ENCODE measurements at regions not wholly inside any gene's neighbourhood (a gene's known extent, or its start where the extent isn't known, plus 50 kb on each side); places are given as distances from the start of the nearest gene placed in this dataset.

GRCh38 chr11:86869531-86869930, 69.2 kb downstream of the PRSS23 start:
- Histone ChIP-seq H3K79me2 (ENCODE audit: control insufficient read depth, insufficient read depth, low read length) (no peaks in the 10 kb centered on the region), H3K4me2 (ENCODE audit: control insufficient read depth, insufficient read depth) (no peak overlapping the region), H3K27me3 (replicated peaks in 1 of 2; ENCODE audit: control insufficient read depth in 2 of 2, insufficient read depth in 2 of 2, low read length in 1 of 2) (no peaks in the 10 kb centered on the region), H3K9ac (ENCODE audit: control insufficient read depth, insufficient read depth, low read length) (no peak overlapping the region), H3K4me3 (no peak overlapping the region), H3K27ac (ENCODE audit: control insufficient read depth, insufficient read depth) (no peak overlapping the region), H3K9me3 (replicated peaks; ENCODE audit: control insufficient read depth, insufficient read depth, low read length) (no peaks in the 10 kb centered on the region), H2AFZ (ENCODE audit: control insufficient read depth, low read depth, low read length) (no peak overlapping the region), H3K4me1 (ENCODE audit: control insufficient read depth, insufficient read depth, low read length) (no peaks in the 10 kb centered on the region), H4K20me1 (ENCODE audit: control insufficient read depth, insufficient read depth) (no peaks in the 10 kb centered on the region), H3K36me3 (ENCODE audit: control insufficient read depth in 2 of 2, insufficient read depth in 2 of 2, low read length in 1 of 2) (no peaks in the 10 kb centered on the region)
- POLR2A ChIA-PET = no interaction called here
- TF ChIP-seq RAD51 (IDR thresholded peaks at IDR 0.05) (no peak), SUZ12 (IDR thresholded peaks at IDR 0.05; ENCODE audit: unreplicated experiment) (no peak), ZNF207 (IDR thresholded peaks at IDR 0.05; ENCODE audit: borderline replicate concordance) (no peak), CREB1 (IDR thresholded peaks at IDR 0.05; ENCODE audit: low read depth) (no peak), SMARCA5 (IDR thresholded peaks at IDR 0.05) (no peak), MYB (IDR thresholded peaks at IDR 0.05; ENCODE audit: borderline replicate concordance, low read depth, low read length) (no peak), BMI1 (IDR thresholded peaks at IDR 0.05; ENCODE audit: borderline replicate concordance) (no peak), EZH2 (IDR thresholded peaks at IDR 0.05; ENCODE audit: borderline replicate concordance, control insufficient read depth, low read depth, low read length) (no peak), STAT3 (IDR thresholded peaks at IDR 0.05; ENCODE audit: low read depth, low read length) (no peak), ZNF622 (IDR thresholded peaks at IDR 0.05) (no peak), KDM1A (IDR thresholded peaks at IDR 0.05; ENCODE audit: borderline replicate concordance) (no peak), NRF1 (conservative IDR thresholded peaks at IDR 0.05; ENCODE audit: low read depth, low read length) (no peak), ZNF217 (IDR thresholded peaks at IDR 0.05) (no peak), KAT2A (conservative IDR thresholded peaks at IDR 0.05; ENCODE audit: control insufficient read depth, low read depth, low read length) (no peak), TAF1 (IDR thresholded peaks at IDR 0.05; ENCODE audit: borderline replicate concordance, low read depth, low read length) (no peak), BCL11A (IDR thresholded peaks at IDR 0.05; ENCODE audit: low read depth, low read length) (no peak)
- TF ChIP-seq, protein P1, sequence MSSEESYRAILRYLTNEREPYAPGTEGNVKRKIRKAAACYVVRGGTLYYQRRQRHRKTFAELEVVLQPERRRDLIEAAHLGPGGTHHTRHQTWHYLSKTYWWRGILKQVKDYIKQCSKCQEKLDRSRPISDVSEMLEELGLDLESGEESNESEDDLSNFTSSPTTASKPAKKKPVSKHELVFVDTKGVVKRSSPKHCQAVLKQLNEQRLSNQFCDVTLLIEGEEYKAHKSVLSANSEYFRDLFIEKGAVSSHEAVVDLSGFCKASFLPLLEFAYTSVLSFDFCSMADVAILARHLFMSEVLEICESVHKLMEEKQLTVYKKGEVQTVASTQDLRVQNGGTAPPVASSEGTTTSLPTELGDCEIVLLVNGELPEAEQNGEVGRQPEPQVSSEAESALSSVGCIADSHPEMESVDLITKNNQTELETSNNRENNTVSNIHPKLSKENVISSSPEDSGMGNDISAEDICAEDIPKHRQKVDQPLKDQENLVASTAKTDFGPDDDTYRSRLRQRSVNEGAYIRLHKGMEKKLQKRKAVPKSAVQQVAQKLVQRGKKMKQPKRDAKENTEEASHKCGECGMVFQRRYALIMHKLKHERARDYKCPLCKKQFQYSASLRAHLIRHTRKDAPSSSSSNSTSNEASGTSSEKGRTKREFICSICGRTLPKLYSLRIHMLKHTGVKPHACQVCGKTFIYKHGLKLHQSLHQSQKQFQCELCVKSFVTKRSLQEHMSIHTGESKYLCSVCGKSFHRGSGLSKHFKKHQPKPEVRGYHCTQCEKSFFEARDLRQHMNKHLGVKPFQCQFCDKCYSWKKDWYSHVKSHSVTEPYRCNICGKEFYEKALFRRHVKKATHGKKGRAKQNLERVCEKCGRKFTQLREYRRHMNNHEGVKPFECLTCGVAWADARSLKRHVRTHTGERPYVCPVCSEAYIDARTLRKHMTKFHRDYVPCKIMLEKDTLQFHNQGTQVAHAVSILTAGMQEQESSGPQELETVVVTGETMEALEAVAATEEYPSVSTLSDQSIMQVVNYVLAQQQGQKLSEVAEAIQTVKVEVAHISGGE (CRISPR knock-in tag; IDR thresholded peaks at IDR 0.05) = no peak
- in situ Hi-C loops (cut with MboI) = no loop called here
- no TSS peak for BruUV-seq (replicated peaks)
- RAD21 ChIA-PET (ENCODE audit: unreplicated experiment) = interaction anchor here (1.8 kb wide), 1 partner anchor 69 kb away, joined by 3 read pairs; no protein-coding TSS in a partner anchor
- no peak for FAIRE-seq
- SMC1A ChIA-PET (ENCODE audit: uncharacterized antibody, unreplicated experiment) = no interaction called here
- CTCF ChIA-PET = interaction anchor here (0.8 to 3.2 kb wide), 8 partner anchors 15 to 1080 kb away, joined by 3 to 22 read pairs (median 4); no protein-coding TSS in a partner anchor
- WGBS (ENCODE audit: insufficient coverage, insufficient replicate concordance, low lambda C conversion rate, missing lambda C conversion rate) = 31% methylated on average over 6 of the region's 6 CpGs
- no peak for DNase-seq (ENCODE audit: low read depth, low spot score)
- intact Hi-C loops (cut with micrococcal nuclease; ENCODE audit: unreplicated experiment) = no loop called here
- no peak for ATAC-seq
